ENCODE measurements at regions not wholly inside any gene's neighbourhood (a gene's known extent, or its start where the extent isn't known, plus 50 kb on each side); places are given as distances from the start of the nearest gene placed in this dataset.

DNA sequence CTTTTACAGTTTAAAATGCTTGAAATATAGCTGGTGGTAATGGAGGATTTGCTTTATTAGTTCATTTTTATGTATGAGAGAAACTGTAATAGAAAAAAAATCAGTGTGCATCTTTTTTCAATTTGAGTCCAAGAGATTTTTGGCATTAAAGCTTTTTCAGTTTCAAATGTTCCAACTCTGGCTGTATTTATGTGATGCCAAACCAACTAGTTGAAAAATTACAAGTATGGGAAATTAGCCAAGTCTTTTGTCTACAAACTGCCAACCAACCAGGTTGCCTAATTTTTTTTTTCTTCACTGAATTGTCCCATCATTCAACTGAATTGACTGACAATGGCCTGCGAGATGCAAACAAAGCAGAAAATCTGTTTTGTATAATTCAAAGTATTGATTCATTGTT lies 95.7 kb downstream of the ICOS start:
- no peak for DNase-seq (ENCODE audit: extremely low read depth, low read depth)
- no peak for TF ChIP-seq CTCF (IDR thresholded peaks at IDR 0.05; ENCODE audit: low read depth, low read length, missing control alignments)
- no peak overlapping the region for H3K4me3 ChIP-seq (replicated peaks; ENCODE audit: low read depth, low read length)

GRCh38 chr2:204033611-204034495 lies 97.3 kb downstream of the ICOS start:
- DNase-seq (ENCODE audit: extremely low read depth, low read depth): no peak
- no peak for TF ChIP-seq CTCF (IDR thresholded peaks at IDR 0.05; ENCODE audit: low read depth, low read length, missing control alignments)
- no peak overlapping the region for H3K4me3 ChIP-seq (replicated peaks; ENCODE audit: low read depth, low read length)

DNA sequence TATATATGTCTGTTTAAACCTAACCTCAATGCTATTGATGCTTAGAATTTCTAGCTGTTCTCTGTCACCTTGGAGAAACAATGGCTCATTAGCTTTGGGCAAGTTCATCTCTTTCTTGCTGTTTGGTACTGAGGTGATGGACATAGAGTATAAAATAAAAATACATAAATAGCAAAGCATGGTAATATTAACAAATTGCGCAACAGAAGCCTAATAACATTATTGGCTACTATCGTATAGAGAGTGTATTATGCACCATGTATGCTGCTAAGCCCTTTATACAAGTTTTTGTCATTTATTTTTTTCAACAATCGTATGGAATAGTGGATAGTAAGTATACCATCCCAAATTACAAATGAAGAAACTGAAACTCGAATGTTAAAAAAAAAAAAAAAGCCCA lies 100.1 kb downstream of the ICOS start:
- no peak overlapping the region for H3K4me3 ChIP-seq (replicated peaks; ENCODE audit: low read depth, low read length)
- TF ChIP-seq CTCF (IDR thresholded peaks at IDR 0.05; ENCODE audit: low read depth, low read length, missing control alignments): no peak

DNA sequence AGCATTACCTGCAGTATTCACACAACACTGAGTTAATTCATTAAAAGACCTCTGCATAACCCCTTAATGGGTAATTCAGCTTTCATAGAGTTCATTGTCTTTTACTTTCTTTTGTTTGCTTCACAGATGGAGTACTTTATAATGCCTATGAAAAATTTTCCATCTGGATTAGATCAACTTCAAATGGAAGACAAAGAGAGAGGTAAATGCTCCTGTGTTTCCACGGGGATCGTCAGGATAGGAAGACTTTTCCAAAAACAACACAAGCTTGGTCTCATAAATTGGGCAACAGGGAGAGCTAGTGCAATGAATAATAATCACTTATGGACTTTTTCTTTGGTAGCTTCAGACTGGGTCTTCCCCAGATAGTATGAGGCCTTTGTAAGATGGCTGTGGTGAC lies 100.7 kb downstream of the ICOS start:
- no peak overlapping the region for H3K4me3 ChIP-seq (replicated peaks; ENCODE audit: low read depth, low read length)
- no peak for TF ChIP-seq CTCF (IDR thresholded peaks at IDR 0.05; ENCODE audit: low read depth, low read length, missing control alignments)
- DNase-seq (ENCODE audit: extremely low read depth, low read depth): no peak

More for the DNA sequence above, 100.1 kb downstream of the ICOS start:
- DNase-seq (ENCODE audit: extremely low read depth, low read depth): no peak

GRCh38 chr2:204039298-204039838 lies 102.8 kb downstream of the ICOS start:
- H3K4me3 ChIP-seq (replicated peaks; ENCODE audit: low read depth, low read length): no peak overlapping the region
- TF ChIP-seq CTCF (IDR thresholded peaks at IDR 0.05; ENCODE audit: low read depth, low read length, missing control alignments): no peak
- DNase-seq (ENCODE audit: extremely low read depth, low read depth): no peak

- no peak for TF ChIP-seq CTCF (IDR thresholded peaks at IDR 0.05; ENCODE audit: low read depth, low read length, missing control alignments)
- no peak for DNase-seq (ENCODE audit: extremely low read depth, low read depth)
- no peak overlapping the region for H3K4me3 ChIP-seq (replicated peaks; ENCODE audit: low read depth, low read length)
Observed at GRCh38 chr2:204040016-204040415, 103.5 kb downstream of the ICOS start.

All from HFF-Myc (cell line).